GM13977 (cell line): ENCODE measurements at regions not wholly inside any gene's neighbourhood (a gene's known extent, or its start where the extent isn't known, plus 50 kb on each side); places are given as distances from the start of the nearest gene placed in this dataset.

ENCODE experiments used
- DNase-seq: peaks from one replicate; pipeline ENCODE4 v3.0.0; 2012; ENCODE audit warnings: low spot score
- in situ Hi-C: fragments of 300-500 bp; cut with MboI; formaldehyde crosslinking; loops from one replicate; pipeline ENCODE4 v1.12.0; 2022; ENCODE audit warnings: low sequenced_read_pairs, low pct_unique_long_range_greater_than_20kb, mixed read lengths, inconsistent platforms; ENCODE audit not compliant: unreplicated experiment
- TF ChIP-seq, protein P1 (sequence below): IDR thresholded peaks from 2 replicates; pipeline ENCODE4 v1.5.1; 2012; ENCODE audit warnings: mild to moderate bottlenecking, control low read depth; ENCODE audit not compliant: insufficient read depth; ENCODE audit errors: extremely low read depth, missing control alignments

- TF ChIP-seq, protein P1, sequence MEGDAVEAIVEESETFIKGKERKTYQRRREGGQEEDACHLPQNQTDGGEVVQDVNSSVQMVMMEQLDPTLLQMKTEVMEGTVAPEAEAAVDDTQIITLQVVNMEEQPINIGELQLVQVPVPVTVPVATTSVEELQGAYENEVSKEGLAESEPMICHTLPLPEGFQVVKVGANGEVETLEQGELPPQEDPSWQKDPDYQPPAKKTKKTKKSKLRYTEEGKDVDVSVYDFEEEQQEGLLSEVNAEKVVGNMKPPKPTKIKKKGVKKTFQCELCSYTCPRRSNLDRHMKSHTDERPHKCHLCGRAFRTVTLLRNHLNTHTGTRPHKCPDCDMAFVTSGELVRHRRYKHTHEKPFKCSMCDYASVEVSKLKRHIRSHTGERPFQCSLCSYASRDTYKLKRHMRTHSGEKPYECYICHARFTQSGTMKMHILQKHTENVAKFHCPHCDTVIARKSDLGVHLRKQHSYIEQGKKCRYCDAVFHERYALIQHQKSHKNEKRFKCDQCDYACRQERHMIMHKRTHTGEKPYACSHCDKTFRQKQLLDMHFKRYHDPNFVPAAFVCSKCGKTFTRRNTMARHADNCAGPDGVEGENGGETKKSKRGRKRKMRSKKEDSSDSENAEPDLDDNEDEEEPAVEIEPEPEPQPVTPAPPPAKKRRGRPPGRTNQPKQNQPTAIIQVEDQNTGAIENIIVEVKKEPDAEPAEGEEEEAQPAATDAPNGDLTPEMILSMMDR, result no peak
- in situ Hi-C loops, result no loop called here
Observed at GRCh38 chr19:29422047-29422446, 103.7 kb upstream of the VSTM2B start.

GRCh38 chr19:29422486-29423085 is 103.2 kb upstream of the VSTM2B start:
- DNase-seq, result no peak
- in situ Hi-C loops, result no loop called here
- TF ChIP-seq, protein P1, result no peak

More at GRCh38 chr19:29422047-29422446, 103.7 kb upstream of the VSTM2B start:
- DNase-seq, result no peak

DNA sequence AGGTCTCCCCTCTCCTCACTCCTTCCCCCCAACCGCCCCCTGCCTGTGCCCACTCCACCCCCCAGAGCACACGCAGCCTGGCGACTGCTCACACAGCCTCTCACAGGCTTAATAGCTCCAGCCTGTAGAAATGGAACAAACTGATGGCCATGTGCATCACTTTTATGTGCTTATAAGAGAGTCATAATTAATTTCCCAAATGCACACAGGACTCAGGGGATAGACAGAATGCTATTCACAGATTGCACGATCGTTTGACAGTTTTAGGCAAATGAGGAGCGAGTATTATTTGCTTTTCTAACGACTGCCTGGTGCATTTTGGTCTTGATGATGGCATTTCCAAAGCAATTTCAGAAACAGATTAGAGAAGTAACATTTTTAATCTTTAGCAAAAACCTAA is 97.7 kb upstream of the VSTM2B start:
- DNase-seq, result no peak
- in situ Hi-C loops, result no loop called here
- TF ChIP-seq, protein P1, result no peak

DNA sequence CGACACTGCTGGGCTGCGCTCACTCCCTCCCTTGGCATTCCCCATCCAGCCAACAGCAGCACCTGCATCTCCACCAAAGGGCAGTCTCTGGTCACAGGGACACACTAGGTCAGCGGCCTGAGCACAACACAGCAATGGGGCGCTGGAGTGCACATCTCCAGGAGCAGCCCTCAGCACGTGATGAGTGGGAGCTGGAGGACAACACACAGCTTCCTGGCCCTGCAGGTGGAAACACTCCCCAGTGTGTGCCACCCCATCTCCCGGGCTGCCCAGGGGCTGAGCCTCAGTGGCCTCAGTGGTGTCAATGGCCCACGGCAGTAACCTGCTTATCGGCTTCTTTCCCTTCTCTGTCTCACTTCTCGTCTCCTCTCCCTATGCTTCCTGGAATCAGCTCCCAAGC is 96.8 kb upstream of the VSTM2B start:
- TF ChIP-seq, protein P1, result no peak
- DNase-seq, result no peak
- in situ Hi-C loops, result no loop called here

DNA sequence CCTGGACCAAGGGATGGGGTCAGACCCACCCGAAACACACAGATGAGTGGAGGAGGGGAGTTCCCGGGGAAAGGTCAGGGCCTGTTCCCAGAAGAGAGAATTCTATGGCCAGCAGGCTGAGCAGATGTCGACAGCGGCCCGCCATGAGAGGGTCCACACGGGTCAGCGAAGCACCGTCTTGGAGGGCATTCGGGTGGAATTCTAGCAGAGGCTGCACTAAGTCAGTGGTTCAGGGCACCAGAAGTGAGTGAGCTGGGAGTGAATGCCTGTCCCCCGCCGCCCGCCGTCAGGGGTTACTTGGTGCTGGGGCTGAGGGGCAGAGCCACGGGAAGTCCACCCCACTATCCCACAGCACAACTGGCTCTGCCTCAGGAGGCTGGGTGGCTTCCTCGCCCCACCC is 96.2 kb upstream of the VSTM2B start:
- in situ Hi-C loops, result no loop called here
- TF ChIP-seq, protein P1, result no peak

GRCh38 chr19:29431332-29431731 is 94.5 kb upstream of the VSTM2B start:
- in situ Hi-C loops, result no loop called here
- TF ChIP-seq, protein P1, result no peak
- DNase-seq, result no peak

More for the DNA sequence above, 96.2 kb upstream of the VSTM2B start:
- no peak for DNase-seq
